HepG2 (cell line): ENCODE measurements at regions not wholly inside any gene's neighbourhood (a gene's known extent, or its start where the extent isn't known, plus 50 kb on each side); places are given as distances from the start of the nearest gene placed in this dataset.

Source experiments
- BCL3 ChIP-seq: sonication (generic); formaldehyde crosslinking; IDR thresholded peaks from 2 replicates; pipeline ENCODE4 v1.5.1; 2020; ENCODE audit warnings: mild to moderate bottlenecking, missing genetic modification reagents, moderate library complexity
- CBX2 ChIP-seq, 2 experiments: fragments of 200-600 bp in 1 of 2; sonication (generic); formaldehyde crosslinking in 1 of 2; IDR thresholded peaks; 2 replicates each; pipeline versions ENCODE4 v1.7.0 to v1.8.1; 2018 to 2022; ENCODE audit warnings: low read depth in 2 of 2, low read length in 1 of 2, mild to moderate bottlenecking in 1 of 2, missing genetic modification reagents in 1 of 2
- CTCF ChIP-seq: sonication (generic); formaldehyde crosslinking; IDR thresholded peaks from 2 replicates; pipeline ENCODE4 v1.5.0; 2020; ENCODE audit warnings: mild to moderate bottlenecking, missing genetic modification reagents, moderate library complexity
- ELF1 ChIP-seq: sonication (generic); formaldehyde crosslinking; IDR thresholded peaks from 2 replicates; pipeline ENCODE4 v1.4.0; 2020; ENCODE audit warnings: missing genetic modification reagents
- PBX3 ChIP-seq: sonication (generic); formaldehyde crosslinking; IDR thresholded peaks from 2 replicates; pipeline ENCODE4 v1.8.1; 2023; ENCODE audit warnings: missing genetic modification reagents, inconsistent platforms, borderline replicate concordance
- POLR2A ChIP-seq, 2 experiments: IDR thresholded peaks; 2 replicates each; pipeline ENCODE4 v1.6.1; 2011; ENCODE audit warnings: low read depth in 2 of 2, low read length in 2 of 2, mild to moderate bottlenecking in 1 of 2, moderate library complexity in 1 of 2; ENCODE audit not compliant: insufficient read depth in 1 of 2
- SIN3B ChIP-seq: fragments of 150-350 bp; IDR thresholded peaks from 2 replicates; pipeline ENCODE4 v1.6.1; 2014; ENCODE audit warnings: low read length
- TIGD3 ChIP-seq: sonication (generic); formaldehyde crosslinking; IDR thresholded peaks from 2 replicates; pipeline ENCODE4 v1.5.1; 2020; ENCODE audit warnings: mild to moderate bottlenecking, missing genetic modification reagents, borderline replicate concordance
- ZBTB42 ChIP-seq: sonication (generic); formaldehyde crosslinking; IDR thresholded peaks from 2 replicates; pipeline ENCODE4 v1.5.0; 2020; ENCODE audit warnings: mild to moderate bottlenecking, missing genetic modification reagents
- ZFP41 ChIP-seq: sonication (generic); formaldehyde crosslinking; IDR thresholded peaks from 2 replicates; pipeline ENCODE4 v1.4.0; 2020; ENCODE audit warnings: mild to moderate bottlenecking, missing genetic modification reagents, borderline replicate concordance

- TF ChIP-seq CTCF (CRISPR knock-in tag) (no peak), ZFP41 (CRISPR knock-in tag) (no peak), PBX3 (no peak), CBX2 (IDR thresholded peaks at IDR 0.05; ENCODE audit: low read depth, low read length) (no peak), CBX2 (CRISPR knock-in tag; IDR thresholded peaks at IDR 0.05; ENCODE audit: low read depth) (no peak), BCL3 (no peak), ELF1 (CRISPR knock-in tag) (no peak), SIN3B (no peak), TIGD3 (no peak), POLR2A (IDR thresholded peaks at IDR 0.05; ENCODE audit: insufficient read depth in 1 of 2, low read depth in 2 of 2, low read length in 2 of 2) (no peak), ZBTB42 (no peak)
Observed at GRCh38 chr16:86217001-86217890, 293.1 kb upstream of the FOXF1 start.
